H9 (cell line): ENCODE measurements at regions not wholly inside any gene's neighbourhood (a gene's known extent, or its start where the extent isn't known, plus 50 kb on each side); places are given as distances from the start of the nearest gene placed in this dataset.

Experiments
- DNase-seq: peaks from one replicate; pipeline ENCODE4 v3.0.0-alpha.2; 2017
- H2AFZ ChIP-seq: one replicate; pipeline ENCODE4 v1.6.1; 2013; ENCODE audit warnings: mild to moderate bottlenecking, low read length, control low read depth, moderate library complexity
- H2AK5ac ChIP-seq: 2 replicates; pipeline ENCODE4 v1.6.1; 2013; ENCODE audit warnings: low read length, control low read depth, mixed read lengths; ENCODE audit not compliant: insufficient read length
- H2BK120ac ChIP-seq: one replicate; pipeline ENCODE4 v1.6.1; 2013; ENCODE audit warnings: low read depth, mild to moderate bottlenecking, low read length, control low read depth, inconsistent platforms; ENCODE audit not compliant: poor library complexity, severe bottlenecking
- H2BK12ac ChIP-seq: 2 replicates; pipeline ENCODE4 v1.6.1; 2013; ENCODE audit warnings: low read length, control low read depth, mixed read lengths, low read depth; ENCODE audit not compliant: insufficient read length
- H2BK15ac ChIP-seq: 2 replicates; pipeline ENCODE4 v1.6.1; 2013; ENCODE audit warnings: low read depth, low read length, control low read depth
- H2BK20ac ChIP-seq: one replicate; pipeline ENCODE4 v1.6.1; 2013; ENCODE audit warnings: low read depth, mild to moderate bottlenecking, low read length, control low read depth, inconsistent platforms; ENCODE audit not compliant: poor library complexity, severe bottlenecking
- H2BK5ac ChIP-seq: 2 replicates; pipeline ENCODE4 v1.6.1; 2013; ENCODE audit warnings: low read length, control low read depth, mixed read lengths; ENCODE audit not compliant: insufficient read length
- H3K14ac ChIP-seq: 2 replicates; pipeline ENCODE4 v1.6.1; 2013; ENCODE audit warnings: low read length, control low read depth; ENCODE audit not compliant: insufficient read depth
- H3K18ac ChIP-seq: 2 replicates; pipeline ENCODE4 v1.6.1; 2013; ENCODE audit warnings: low read depth, mild to moderate bottlenecking, mixed read lengths, low read length, control low read depth; ENCODE audit not compliant: insufficient read length
- H3K23ac ChIP-seq: 2 replicates; pipeline ENCODE4 v1.6.1; 2013; ENCODE audit warnings: low read length, control low read depth, mixed read lengths, low read depth; ENCODE audit not compliant: insufficient read length
- H3K23me2 ChIP-seq: 2 replicates; pipeline ENCODE4 v1.6.1; 2013; ENCODE audit warnings: low read depth, mild to moderate bottlenecking, mixed read lengths, low read length, control low read depth; ENCODE audit not compliant: insufficient read length, poor library complexity, severe bottlenecking
- H3K27ac ChIP-seq: 2 replicates; pipeline ENCODE4 v1.5.1; 2013; ENCODE audit warnings: low read length, control low read depth, mixed read lengths, low read depth; ENCODE audit not compliant: insufficient read length
- H3K27me3 ChIP-seq: 2 replicates; pipeline ENCODE4 v1.6.1; 2013; ENCODE audit warnings: low read length, control low read depth, inconsistent platforms; ENCODE audit not compliant: insufficient read depth
- H3K4ac ChIP-seq: 2 replicates; pipeline ENCODE4 v1.6.1; 2013; ENCODE audit warnings: low read depth, mild to moderate bottlenecking, control low read depth, inconsistent platforms, low read length, moderate library complexity
- H3K4me1 ChIP-seq: 2 replicates; pipeline ENCODE4 v1.6.1; 2013; ENCODE audit warnings: low read length, control low read depth, inconsistent platforms; ENCODE audit not compliant: insufficient read depth
- H3K4me2 ChIP-seq: 2 replicates; pipeline ENCODE4 v1.6.1; 2013; ENCODE audit warnings: low read length, control low read depth, mixed read lengths; ENCODE audit not compliant: insufficient read length, insufficient read depth
- H3K56ac ChIP-seq: 2 replicates; pipeline ENCODE4 v1.6.1; 2013; ENCODE audit warnings: low read depth, mild to moderate bottlenecking, mixed read lengths, low read length, control low read depth; ENCODE audit not compliant: insufficient read length
- H3K79me1 ChIP-seq: 2 replicates; pipeline ENCODE4 v1.6.1; 2013; ENCODE audit warnings: low read depth, mild to moderate bottlenecking, moderate library complexity, low read length, control low read depth, inconsistent platforms; ENCODE audit not compliant: insufficient read depth, poor library complexity, severe bottlenecking
- H3K79me2 ChIP-seq: 2 replicates; pipeline ENCODE4 v1.6.1; 2013; ENCODE audit warnings: low read length, control low read depth, inconsistent platforms; ENCODE audit not compliant: insufficient read depth
- H3K9ac ChIP-seq: 2 replicates; pipeline ENCODE4 v1.6.1; 2013; ENCODE audit warnings: low read length, control low read depth, mixed read lengths; ENCODE audit not compliant: insufficient read length; ENCODE audit errors: extremely low read depth
- H3K9me3 ChIP-seq: one replicate; pipeline ENCODE4 v1.6.1; 2013; ENCODE audit warnings: low read depth, low read length, inconsistent platforms; ENCODE audit not compliant: control insufficient read depth
- H3T11ph ChIP-seq: one replicate; pipeline ENCODE4 v1.6.1; 2013; ENCODE audit warnings: mild to moderate bottlenecking, low read length, control low read depth, inconsistent platforms
- H4K20me1 ChIP-seq: one replicate; pipeline ENCODE4 v1.6.1; 2013; ENCODE audit not compliant: control insufficient read depth, insufficient read length, insufficient read depth
- H4K5ac ChIP-seq: 2 replicates; pipeline ENCODE4 v1.6.1; 2013; ENCODE audit warnings: low read depth, mild to moderate bottlenecking, mixed read lengths, low read length, control low read depth; ENCODE audit not compliant: insufficient read length
- H4K8ac ChIP-seq: replicated peaks from 2 replicates; pipeline ENCODE4 v1.6.1; 2013; ENCODE audit warnings: low read length, control low read depth, mixed read lengths, low read depth; ENCODE audit not compliant: insufficient read length
- H4K91ac ChIP-seq: 2 replicates; pipeline ENCODE4 v1.6.1; 2013; ENCODE audit warnings: low read depth, mild to moderate bottlenecking, moderate library complexity, mixed read lengths, low read length, control low read depth; ENCODE audit not compliant: insufficient read length
- H3K27ac Mint-ChIP-seq, 3 experiments: 2 replicates in 2 of 3; 3 replicates in 1 of 3; pipeline ENCODE4 v1.8.0; 2020 to 2021; ENCODE audit warnings: mixed read lengths in 3 of 3, mild to moderate bottlenecking in 1 of 3, moderate library complexity in 1 of 3
- H3K27me3 Mint-ChIP-seq: 2 replicates; pipeline ENCODE4 v1.8.0; 2021; ENCODE audit warnings: low read depth, mild to moderate bottlenecking, moderate library complexity, mixed read lengths
- H3K36me3 Mint-ChIP-seq, 3 experiments: 2 replicates in 2 of 3; 3 replicates in 1 of 3; pipeline ENCODE4 v1.8.0; 2020 to 2021; ENCODE audit warnings: low read depth in 3 of 3, mixed read lengths in 3 of 3; ENCODE audit not compliant: insufficient read depth in 1 of 3
- H3K4me1 Mint-ChIP-seq, 2 experiments: 2 replicates each; pipeline ENCODE4 v1.8.0; 2020; ENCODE audit warnings: mixed read lengths in 2 of 2
- H3K4me3 Mint-ChIP-seq, 2 experiments: 2 replicates in 1 of 2; 3 replicates in 1 of 2; pipeline ENCODE4 v1.8.0; 2020 to 2021; ENCODE audit warnings: mild to moderate bottlenecking in 2 of 2, mixed read lengths in 2 of 2, moderate library complexity in 1 of 2
- H3K9me3 Mint-ChIP-seq, 2 experiments: 2 replicates in 1 of 2; 3 replicates in 1 of 2; pipeline ENCODE4 v1.8.0; 2020; ENCODE audit warnings: mild to moderate bottlenecking in 2 of 2, mixed read lengths in 2 of 2, moderate library complexity in 1 of 2
- WGBS: extraction: QIAGEN DNeasy Blood & Tissue Kit; methylation state at CpG from one replicate; pipeline ENCODE4 v1.1.7; 2013; ENCODE audit warnings: missing lambda C conversion rate, low lambda C conversion rate, mixed read lengths; ENCODE audit not compliant: insufficient read length; ENCODE audit errors: extremely low coverage; 5-methylcytosine and 5-hydroxymethylcytosine counted together
- TF ChIP-seq, protein P1 (sequence below): fragments of 200-600 bp; sonication (generic); conservative IDR thresholded peaks from 3 replicates; pipeline ENCODE4 v1.8.0; 2021; ENCODE audit warnings: antibody characterized with exemption, mild to moderate bottlenecking

DNA sequence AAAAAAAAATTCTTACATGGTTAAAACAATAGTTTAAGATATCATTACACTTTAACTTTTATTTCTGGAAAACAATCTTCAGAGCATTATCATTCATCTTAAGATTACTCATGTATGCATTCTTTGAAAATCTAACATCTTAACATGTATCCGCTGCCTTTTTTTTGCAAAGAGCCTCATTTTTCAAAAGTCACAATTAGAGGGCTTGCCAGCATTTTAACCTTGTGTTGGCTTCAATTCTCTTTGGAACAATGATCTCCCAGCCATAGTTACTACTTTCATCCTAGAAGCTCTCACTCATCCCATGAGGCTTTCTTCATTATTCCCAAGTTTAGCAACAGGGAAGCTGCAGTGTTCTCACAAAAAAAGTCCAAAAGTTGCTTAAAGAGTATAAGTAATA, 330.8 kb downstream of the BCKDHB start:
- no peaks in the 10 kb centered on the region for H3K79me2 ChIP-seq
- H3K79me1 ChIP-seq: no peaks in the 10 kb centered on the region
- H2AFZ ChIP-seq: no peak overlapping the region
- no peak overlapping the region for H2BK120ac ChIP-seq
- H3K9me3 Mint-ChIP-seq: no peaks in the 10 kb centered on the region
- H2BK12ac ChIP-seq: no peak overlapping the region
- H3K27ac ChIP-seq: no peak overlapping the region
- H3K9ac ChIP-seq: no peak overlapping the region
- DNase-seq: no peak
- no peak overlapping the region for H3T11ph ChIP-seq
- no peak overlapping the region for H4K8ac ChIP-seq
- H3K18ac ChIP-seq: no peak overlapping the region
- H3K23ac ChIP-seq: no peak overlapping the region
- H3K27me3 ChIP-seq: no peaks in the 10 kb centered on the region
- H2AK5ac ChIP-seq: no peak overlapping the region
- no CpG with 5 or more reads among the region's 1 CpG for WGBS
- no peaks in the 10 kb centered on the region; the same call in 1 of the 2 replicates for H3K4me1 ChIP-seq
- H3K27ac Mint-ChIP-seq: no peak overlapping the region
- H3K9me3 ChIP-seq: no peaks in the 10 kb centered on the region
- H3K4me1 Mint-ChIP-seq: peaks cover 14 to 20% of the 10 kb centered on the region in 2 experiments
- H3K23me2 ChIP-seq: no peaks in the 10 kb centered on the region
- no peak overlapping the region for H3K14ac ChIP-seq
- H4K20me1 ChIP-seq: no peaks in the 10 kb centered on the region
- no peaks in the 10 kb centered on the region for H3K36me3 Mint-ChIP-seq
- H2BK15ac ChIP-seq: no peak overlapping the region
- H2BK5ac ChIP-seq: no peak overlapping the region
- no peak overlapping the region for H4K91ac ChIP-seq
- H3K56ac ChIP-seq: no peak overlapping the region
- H2BK20ac ChIP-seq: no peak overlapping the region
- no peak overlapping the region for H3K4me2 ChIP-seq
- H3K4ac ChIP-seq: no peak overlapping the region
- no peak overlapping the region for H4K5ac ChIP-seq
- TF ChIP-seq, protein P1, sequence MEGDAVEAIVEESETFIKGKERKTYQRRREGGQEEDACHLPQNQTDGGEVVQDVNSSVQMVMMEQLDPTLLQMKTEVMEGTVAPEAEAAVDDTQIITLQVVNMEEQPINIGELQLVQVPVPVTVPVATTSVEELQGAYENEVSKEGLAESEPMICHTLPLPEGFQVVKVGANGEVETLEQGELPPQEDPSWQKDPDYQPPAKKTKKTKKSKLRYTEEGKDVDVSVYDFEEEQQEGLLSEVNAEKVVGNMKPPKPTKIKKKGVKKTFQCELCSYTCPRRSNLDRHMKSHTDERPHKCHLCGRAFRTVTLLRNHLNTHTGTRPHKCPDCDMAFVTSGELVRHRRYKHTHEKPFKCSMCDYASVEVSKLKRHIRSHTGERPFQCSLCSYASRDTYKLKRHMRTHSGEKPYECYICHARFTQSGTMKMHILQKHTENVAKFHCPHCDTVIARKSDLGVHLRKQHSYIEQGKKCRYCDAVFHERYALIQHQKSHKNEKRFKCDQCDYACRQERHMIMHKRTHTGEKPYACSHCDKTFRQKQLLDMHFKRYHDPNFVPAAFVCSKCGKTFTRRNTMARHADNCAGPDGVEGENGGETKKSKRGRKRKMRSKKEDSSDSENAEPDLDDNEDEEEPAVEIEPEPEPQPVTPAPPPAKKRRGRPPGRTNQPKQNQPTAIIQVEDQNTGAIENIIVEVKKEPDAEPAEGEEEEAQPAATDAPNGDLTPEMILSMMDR: no peak
- H3K27me3 Mint-ChIP-seq: no peaks in the 10 kb centered on the region
- H3K4me3 Mint-ChIP-seq: no peak overlapping the region
